ENCODE measurements at regions not wholly inside any gene's neighbourhood (a gene's known extent, or its start where the extent isn't known, plus 50 kb on each side); places are given as distances from the start of the nearest gene placed in this dataset.

GRCh38 chr12:14153803-14154202 is 172.4 kb upstream of the GRIN2B start:
- Mint-ChIP-seq H3K9me3 (no peaks in the 10 kb centered on the region), H3K4me3 (no peak overlapping the region), H3K27me3 (ENCODE audit: low read depth) (no peaks in the 10 kb centered on the region), H3K36me3 (no peaks in the 10 kb centered on the region), H3K4me1 (peaks cover 2% of the 10 kb centered on the region), H3K27ac (no peak overlapping the region)
- no peak for DNase-seq (ENCODE audit: low spot score in 2 of 2, unreplicated experiment in 2 of 2)
- no peak for TF ChIP-seq CTCF (IDR thresholded peaks at IDR 0.05; ENCODE audit: unreplicated experiment)

GRCh38 chr12:14156606-14157005 is 175.2 kb upstream of the GRIN2B start:
- no peaks in the 10 kb centered on the region for H3K27me3 Mint-ChIP-seq (ENCODE audit: low read depth)
- H3K4me1 Mint-ChIP-seq = peaks cover 4% of the 10 kb centered on the region
- TF ChIP-seq CTCF (IDR thresholded peaks at IDR 0.05; ENCODE audit: unreplicated experiment) = no peak
- H3K9me3 Mint-ChIP-seq = no peaks in the 10 kb centered on the region
- no peaks in the 10 kb centered on the region for H3K36me3 Mint-ChIP-seq
- DNase-seq (ENCODE audit: low spot score in 2 of 2, unreplicated experiment in 2 of 2) = no peak
- H3K27ac Mint-ChIP-seq = no peak overlapping the region
- H3K4me3 Mint-ChIP-seq = no peak overlapping the region

- no peak for TF ChIP-seq CTCF (IDR thresholded peaks at IDR 0.05; ENCODE audit: unreplicated experiment)
- DNase-seq (ENCODE audit: low spot score in 2 of 2, unreplicated experiment in 2 of 2) = no peak
- Mint-ChIP-seq H3K27me3 (ENCODE audit: low read depth) (no peaks in the 10 kb centered on the region), H3K4me3 (no peak overlapping the region), H3K4me1 (peaks cover 4% of the 10 kb centered on the region), H3K9me3 (no peaks in the 10 kb centered on the region), H3K27ac (no peak overlapping the region), H3K36me3 (no peaks in the 10 kb centered on the region)
Measured at GRCh38 chr12:14157088-14157747, 175.8 kb upstream of the GRIN2B start.

- no peak overlapping the region for H3K4me3 Mint-ChIP-seq
- peaks cover 3% of the 10 kb centered on the region for H3K4me1 Mint-ChIP-seq
- H3K27ac Mint-ChIP-seq = no peak overlapping the region
- no peak for TF ChIP-seq CTCF (IDR thresholded peaks at IDR 0.05; ENCODE audit: unreplicated experiment)
- no peak for DNase-seq (ENCODE audit: low spot score in 2 of 2, unreplicated experiment in 2 of 2)
- H3K36me3 Mint-ChIP-seq = no peaks in the 10 kb centered on the region
- H3K9me3 Mint-ChIP-seq = no peaks in the 10 kb centered on the region
- peaks cover 3% of the 10 kb centered on the region for H3K27me3 Mint-ChIP-seq (ENCODE audit: low read depth)
Measured at GRCh38 chr12:14164266-14164665, 182.9 kb upstream of the GRIN2B start.

- no peak overlapping the region for H3K4me3 Mint-ChIP-seq
- H3K36me3 Mint-ChIP-seq = no peaks in the 10 kb centered on the region
- H3K9me3 Mint-ChIP-seq = no peaks in the 10 kb centered on the region
- peaks cover 1% of the 10 kb centered on the region for H3K4me1 Mint-ChIP-seq
- peak; percentile 92 for TF ChIP-seq CTCF (IDR thresholded peaks at IDR 0.05; ENCODE audit: unreplicated experiment)
- H3K27me3 Mint-ChIP-seq (ENCODE audit: low read depth) = peaks cover 5% of the 10 kb centered on the region
- DNase-seq (ENCODE audit: low spot score in 2 of 2, unreplicated experiment in 2 of 2) = peak in 1 of 2 experiments; percentile 63
- no peak overlapping the region for H3K27ac Mint-ChIP-seq
Measured at GRCh38 chr12:14167005-14167628, 185.7 kb upstream of the GRIN2B start.
